Left cardiac atrium (tissue), 4 donors: ENCODE measurements at regions not wholly inside any gene's neighbourhood (a gene's known extent, or its start where the extent isn't known, plus 50 kb on each side); places are given as distances from the start of the nearest gene placed in this dataset.

Experiments used
- ATAC-seq, 2 donors: fragments of 200-7000 bp; cut with Tn5 transposase; one replicate each; pipeline ENCODE4 v1.9.1; 2020; ENCODE audit warnings: mild to moderate bottlenecking in 2 of 2, moderate library complexity in 2 of 2
- DNase-seq: peaks from one replicate; pipeline ENCODE4 v3.0.0-alpha.2; 2020
- intact Hi-C, 2 donors: fragments of 100-400 bp; cut with DNase I; formaldehyde crosslinking; loops; one replicate each; pipeline versions ENCODE4 v1.14.1 to v1.15.1; 2022 to 2023
- donor health status: DM: no; HTN: yes; CAD: no.
- donor health status: DM: no; HTN: yes; CAD: no; lungs with severe emphysema.
- donor health status: DM: yes; HTN: yes; CAD: no.
- donor health status: Dilated cardiomyopathy.

DNA sequence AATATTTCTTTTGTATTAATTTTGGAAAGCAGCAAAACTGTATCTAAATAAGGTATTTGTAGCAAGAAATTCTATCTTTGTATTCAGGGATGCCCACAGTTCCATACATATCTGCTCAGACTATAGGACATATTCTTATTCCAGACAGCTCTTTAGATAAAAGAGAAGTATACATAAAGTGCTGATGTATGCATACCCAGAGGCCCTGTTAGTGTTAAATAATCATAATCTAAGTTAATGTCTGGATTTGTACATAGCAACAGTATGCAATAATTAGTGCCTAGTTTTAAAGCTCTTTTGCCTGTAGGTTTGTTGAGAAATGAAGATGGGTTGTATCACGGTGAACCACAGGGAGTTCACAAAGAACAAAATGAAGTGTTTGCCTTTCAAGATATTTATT is 428.0 kb upstream of the RGPD4 start:
- ATAC-seq: no peak
- intact Hi-C loops: no loop called here
- DNase-seq: no peak

DNA sequence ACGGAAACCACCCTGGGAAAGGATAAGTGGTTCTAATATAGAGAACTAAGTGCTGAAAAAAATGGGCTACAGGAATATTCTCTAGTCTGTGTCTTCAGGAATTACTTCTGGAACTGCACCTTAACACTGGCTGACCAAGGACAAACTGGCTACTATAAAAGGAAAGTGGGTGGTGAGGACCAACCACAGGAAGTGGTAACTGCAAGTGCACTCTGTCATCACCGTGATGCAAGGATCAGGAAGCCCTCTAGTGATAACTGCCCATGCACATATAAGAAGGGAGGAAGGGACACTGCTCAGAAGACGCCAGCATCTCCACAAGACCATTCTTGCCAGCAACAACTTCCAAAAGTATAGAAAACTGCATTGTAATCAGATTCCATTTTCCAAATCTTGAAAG is 424.4 kb upstream of the RGPD4 start:
- intact Hi-C loops: no loop called here
- no peak for DNase-seq
- no peak for ATAC-seq

DNA sequence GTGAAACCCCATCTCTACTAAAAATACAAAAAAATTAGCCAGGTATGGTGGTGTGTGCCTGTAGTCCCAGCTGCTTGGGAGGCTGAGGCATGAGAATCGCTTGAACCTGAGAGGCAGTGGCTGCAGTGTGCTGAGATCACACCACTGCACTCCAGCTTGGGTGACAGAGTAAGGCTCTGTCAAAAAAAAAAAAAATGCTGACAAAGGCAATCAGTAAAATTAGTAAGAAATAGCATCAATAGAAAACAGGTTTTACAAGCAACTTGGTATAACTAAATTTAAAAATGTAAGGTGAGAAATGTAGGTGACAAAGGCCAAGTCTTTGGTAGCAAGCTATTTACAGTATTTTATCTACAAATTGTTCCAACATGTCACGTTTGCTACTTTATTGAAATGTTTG is 421.4 kb upstream of the RGPD4 start:
- DNase-seq: no peak

DNA sequence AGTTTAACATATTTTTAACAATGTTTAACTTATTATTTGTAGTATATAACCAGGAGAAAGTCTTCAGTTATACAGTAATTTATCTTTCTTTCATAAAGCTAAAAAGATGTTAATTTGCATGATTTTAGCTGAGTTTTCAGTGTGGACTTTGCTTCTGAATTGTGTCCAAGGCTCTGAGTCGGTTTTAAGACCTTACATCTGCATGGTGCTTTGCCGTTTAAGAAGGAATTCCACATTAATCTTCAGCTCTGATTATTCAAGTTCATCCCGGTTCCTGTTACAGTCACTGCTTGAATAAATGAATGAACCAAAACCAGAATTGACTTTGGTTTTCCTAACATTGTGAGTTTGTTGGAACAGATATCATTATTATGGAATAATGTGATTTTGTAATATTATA is 419.7 kb upstream of the RGPD4 start:
- intact Hi-C loops: no loop called here
- no peak for ATAC-seq
- no peak for DNase-seq

More for the DNA sequence above, 421.4 kb upstream of the RGPD4 start:
- ATAC-seq: no peak
- intact Hi-C loops: no loop called here

DNA sequence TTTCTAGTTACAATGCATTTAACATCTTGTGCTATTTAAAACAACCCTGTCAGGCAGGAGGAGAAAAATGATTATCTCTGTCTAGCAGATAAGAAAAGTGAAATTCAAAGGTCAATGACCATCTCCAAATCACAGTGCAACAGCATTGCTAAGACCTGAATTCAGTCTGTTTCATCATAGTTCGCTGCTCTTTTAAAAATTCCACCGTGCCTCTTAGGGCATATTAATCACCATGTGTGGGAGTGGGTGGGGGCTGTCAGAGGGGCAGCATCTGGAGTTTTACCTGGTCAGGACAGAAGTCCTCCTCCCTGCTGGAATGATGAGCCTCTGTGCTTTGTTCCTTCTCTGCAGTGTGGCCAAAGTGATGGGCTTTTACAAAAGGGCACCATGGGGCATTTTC is 418.7 kb upstream of the RGPD4 start:
- no peak for DNase-seq
- peak in 1 of 2 donors; percentile 77 for ATAC-seq
- intact Hi-C loops: no loop called here

DNA sequence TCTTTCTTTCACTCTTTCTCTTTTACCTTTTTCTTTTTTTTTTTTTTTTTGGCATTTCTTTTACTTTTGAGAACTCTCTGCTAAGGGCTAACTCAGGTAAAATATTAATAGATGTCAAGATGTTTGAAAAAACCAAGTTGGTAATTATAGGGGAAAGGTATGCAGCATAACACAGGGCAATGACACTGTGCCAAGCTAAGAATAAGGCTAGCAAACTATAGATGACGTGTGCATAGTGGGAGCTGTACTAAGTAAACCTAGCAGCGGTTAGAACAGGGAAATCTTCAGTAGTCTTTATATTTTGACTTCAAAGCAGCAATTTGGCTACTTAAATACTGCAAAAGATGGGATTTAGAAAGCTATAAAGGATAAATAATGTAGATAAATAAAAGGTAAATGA is 415.4 kb upstream of the RGPD4 start:
- intact Hi-C loops: no loop called here
- DNase-seq (no peak), ATAC-seq (no peak)

DNA sequence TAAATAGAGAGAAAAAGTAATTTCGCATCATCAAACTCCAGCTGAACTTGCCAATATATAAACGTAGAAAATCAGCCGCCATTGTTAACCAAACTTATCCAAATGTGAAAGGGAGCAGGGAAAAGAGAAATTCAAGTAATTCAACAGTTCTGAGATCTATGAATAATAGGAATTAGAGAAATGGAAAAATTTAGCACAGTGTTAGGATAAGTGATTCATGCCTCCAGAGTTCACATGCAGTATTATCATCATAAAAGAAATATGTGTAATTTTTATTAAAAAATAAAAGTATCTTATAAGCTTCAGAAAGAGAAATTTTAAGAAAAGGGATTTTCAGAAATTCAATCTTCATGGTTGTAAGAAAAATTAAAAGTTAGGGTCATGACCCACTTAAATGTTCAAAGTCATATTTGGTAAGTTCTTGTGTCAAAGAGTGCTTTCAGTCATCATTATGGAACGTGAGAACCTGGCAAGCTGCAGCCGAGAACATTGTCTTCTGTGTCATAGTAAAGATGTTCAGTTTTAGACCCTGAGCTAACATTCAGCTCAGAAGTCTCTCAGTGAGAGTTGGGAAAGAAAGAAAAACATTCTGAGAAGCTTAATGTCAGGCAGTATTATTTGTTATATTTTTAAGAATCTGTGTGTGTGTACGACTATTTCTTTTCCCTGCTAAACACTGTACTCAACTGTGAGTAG is 414.3 kb upstream of the RGPD4 start:
- peak in 1 of 2 donors; percentile 30 for ATAC-seq
- intact Hi-C loops: no loop called here

DNA sequence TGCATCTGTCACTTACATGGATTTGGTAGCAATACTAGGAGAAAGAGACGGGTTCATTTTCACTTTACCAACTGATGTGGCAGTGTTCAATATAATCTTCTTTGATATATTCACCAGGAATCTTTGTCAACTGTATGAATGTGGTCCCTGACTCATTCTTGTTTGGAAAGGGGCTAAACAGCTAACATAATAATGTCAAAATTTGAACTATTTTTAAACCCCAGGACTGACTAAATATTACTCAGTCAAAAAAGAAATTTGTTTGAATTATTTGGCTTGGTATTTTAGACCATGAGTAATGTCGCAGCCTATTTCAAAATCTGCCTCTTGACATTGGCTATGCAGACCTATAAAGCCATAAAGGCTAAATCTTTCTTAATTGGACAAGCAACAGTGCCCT is 413.7 kb upstream of the RGPD4 start:
- DNase-seq (no peak), ATAC-seq (peak in 1 of 2 donors; percentile 71)
- intact Hi-C loops: no loop called here

More for the DNA sequence above, 414.3 kb upstream of the RGPD4 start:
- no peak for DNase-seq

DNA sequence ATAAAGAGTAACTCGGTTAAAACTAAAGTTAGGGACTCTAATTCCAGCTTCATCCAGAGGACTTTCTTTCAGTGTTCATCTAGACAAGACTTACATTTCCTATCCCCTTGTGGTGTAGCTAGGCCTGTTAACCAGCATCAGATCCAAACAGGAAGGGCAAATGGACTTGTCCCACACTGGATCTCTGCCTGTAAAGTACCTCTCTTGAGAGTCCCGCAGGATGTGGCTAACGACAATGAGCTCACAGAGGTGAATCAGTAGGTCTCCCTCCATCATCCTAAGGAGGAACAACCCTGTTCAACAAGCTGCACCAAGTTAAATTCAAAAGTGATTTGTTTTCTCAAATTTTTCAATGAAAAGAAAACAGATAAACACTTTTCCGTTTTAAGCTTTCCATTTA is 412.3 kb upstream of the RGPD4 start:
- no peak for DNase-seq
- intact Hi-C loops: no loop called here
- ATAC-seq: no peak

DNA sequence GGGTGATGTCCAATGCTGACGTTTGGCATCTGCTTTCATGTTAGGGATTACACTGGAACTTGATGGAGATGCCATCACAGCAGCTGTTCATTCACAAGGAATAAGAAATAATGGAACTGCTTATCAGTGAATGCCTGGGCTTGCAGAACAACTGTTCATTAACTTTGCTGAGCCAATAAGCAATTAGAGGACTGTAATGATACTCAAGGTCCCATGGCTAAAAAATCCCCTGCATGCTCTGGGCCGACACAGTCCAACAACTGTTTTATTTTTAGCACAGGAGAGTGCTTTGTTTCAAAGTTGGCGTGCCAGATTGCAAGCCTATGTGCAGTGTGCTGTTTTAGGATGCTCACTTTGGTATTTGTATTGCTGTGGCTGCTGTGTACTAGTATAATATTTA is 408.0 kb upstream of the RGPD4 start:
- intact Hi-C loops: no loop called here
- DNase-seq: no peak
- peak; percentile 67 to 71 for ATAC-seq

DNA sequence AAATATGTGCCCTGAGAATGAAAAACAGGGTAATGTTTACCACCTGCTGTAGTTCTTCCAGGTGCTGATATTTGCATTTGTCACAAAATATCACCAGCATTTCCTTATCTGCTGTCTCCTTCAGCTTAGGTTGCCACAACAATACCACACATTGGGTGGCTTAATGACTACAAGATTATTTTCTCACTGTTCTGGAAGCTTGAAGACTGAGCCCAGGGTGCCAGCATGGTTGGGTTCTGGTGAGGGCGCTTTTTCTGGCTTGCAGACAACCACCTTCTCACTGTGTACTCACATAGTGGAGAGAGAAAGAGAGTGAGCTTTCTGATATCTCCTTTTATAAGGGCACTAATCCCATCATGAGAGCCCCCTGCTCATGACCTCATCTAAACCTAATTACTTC is 407.5 kb upstream of the RGPD4 start:
- ATAC-seq: no peak

DNA sequence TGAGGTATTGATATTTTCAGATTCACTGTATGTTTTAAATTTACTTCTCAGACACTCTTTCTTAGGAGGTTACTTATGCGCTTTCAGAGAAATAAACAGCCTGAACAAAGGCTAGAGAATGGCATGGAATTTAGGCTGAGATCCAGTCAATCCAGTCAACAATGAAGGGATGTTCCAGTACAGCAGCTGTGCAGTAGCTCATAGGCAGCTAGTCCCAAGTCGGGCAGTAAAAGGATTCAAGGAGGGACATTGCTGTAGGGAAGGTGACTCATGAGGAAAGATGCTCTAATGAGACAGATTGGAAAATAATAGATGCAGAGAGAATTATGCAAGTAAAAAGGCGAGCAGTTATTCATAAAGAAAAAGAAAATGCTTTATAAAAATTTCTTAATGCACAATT is 397.9 kb upstream of the RGPD4 start:
- ATAC-seq (no peak), DNase-seq (no peak)
- intact Hi-C loops: no loop called here

More for the DNA sequence above, 407.5 kb upstream of the RGPD4 start:
- DNase-seq: no peak
- intact Hi-C loops: no loop called here

DNA sequence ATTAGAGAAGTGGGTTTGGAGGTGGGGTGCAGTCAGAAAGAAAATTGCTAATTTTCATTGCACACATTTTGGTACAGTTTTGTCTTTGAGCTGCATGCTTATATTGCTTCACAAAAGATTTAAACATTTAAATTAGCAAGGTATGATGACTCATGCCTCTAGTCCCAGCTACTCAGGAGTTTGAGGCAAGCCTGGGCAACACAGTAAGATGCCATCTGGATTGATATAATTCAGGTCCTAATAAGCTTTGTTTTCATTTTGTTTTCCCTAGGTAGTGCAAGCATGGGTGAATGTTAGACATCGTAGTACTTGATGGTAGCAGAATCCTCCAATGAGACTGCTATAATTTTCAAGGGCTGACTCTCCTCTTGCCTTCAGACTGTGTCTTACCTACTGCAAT is 396.7 kb upstream of the RGPD4 start:
- intact Hi-C loops: no loop called here
- DNase-seq: no peak
- no peak for ATAC-seq

DNA sequence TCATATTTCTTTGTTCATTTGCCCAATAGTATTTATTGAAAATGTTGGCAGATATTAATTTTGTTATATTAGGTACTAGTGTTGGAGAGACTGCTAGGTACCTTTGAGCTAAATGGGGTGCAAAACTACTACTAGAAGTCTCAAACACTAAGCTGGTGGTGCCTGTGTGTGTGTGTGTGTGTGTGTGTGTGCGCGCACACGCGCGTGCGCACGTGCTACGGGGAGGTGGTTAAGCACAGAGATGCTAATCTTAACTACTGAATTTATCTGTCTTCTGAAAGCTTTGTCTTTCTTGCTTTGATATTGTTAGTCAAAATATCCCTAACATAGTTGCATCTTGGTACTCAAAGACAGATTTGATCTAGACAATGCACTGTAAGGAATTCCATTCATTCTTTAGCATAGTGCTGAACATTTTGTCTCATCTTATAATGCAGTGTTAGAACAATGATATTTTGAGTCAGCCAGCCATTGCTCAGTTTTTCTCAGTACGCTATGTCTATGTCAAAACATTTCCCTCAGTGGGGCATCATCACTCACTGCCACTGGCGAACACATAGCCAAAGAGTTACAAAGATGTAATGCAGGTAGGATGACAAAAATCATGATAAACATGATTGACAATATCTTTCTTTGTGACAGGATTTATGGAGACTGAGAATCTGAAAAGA is 396.0 kb upstream of the RGPD4 start:
- DNase-seq (no peak), ATAC-seq (no peak)

DNA sequence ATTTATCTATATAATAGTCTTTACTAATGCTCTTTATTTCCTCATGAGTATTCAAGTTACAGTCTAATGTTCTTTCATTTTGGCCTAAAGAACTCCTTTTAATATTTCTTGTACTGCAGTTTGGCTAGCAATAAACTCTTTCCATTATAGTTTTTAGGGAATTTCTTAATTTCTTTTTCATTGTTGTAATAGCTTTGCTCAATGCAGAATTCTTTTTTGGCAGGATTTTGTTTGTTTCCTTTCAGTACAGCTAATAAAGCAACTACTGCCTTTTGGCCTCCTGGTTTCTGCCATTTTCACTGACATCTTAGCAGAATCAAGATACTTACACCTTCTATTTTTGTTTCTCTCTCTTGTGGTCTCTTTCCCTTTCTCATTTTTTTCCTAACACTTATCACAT is 390.4 kb upstream of the RGPD4 start:
- DNase-seq (no peak), ATAC-seq (no peak)
- intact Hi-C loops: no loop called here

More for the DNA sequence above, 396.0 kb upstream of the RGPD4 start:
- intact Hi-C loops: no loop called here

DNA sequence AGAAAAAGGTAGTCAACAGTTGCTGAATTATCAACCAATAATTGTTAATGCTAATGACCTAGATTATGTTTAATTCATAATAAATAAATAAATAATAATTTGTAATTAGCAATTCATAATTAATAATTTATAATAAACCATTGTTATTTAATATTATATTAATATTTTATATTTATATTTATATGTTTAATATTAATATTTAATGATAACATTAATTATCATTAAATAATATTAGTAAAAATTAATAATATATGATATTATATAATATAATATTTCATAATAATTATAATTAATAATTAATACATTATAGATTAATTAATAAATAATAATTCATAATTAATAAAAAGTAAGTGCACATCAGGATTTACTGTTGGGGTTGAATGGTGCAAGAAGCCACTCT is 389.4 kb upstream of the RGPD4 start:
- intact Hi-C loops: no loop called here
- no peak for DNase-seq
- ATAC-seq: no peak

DNA sequence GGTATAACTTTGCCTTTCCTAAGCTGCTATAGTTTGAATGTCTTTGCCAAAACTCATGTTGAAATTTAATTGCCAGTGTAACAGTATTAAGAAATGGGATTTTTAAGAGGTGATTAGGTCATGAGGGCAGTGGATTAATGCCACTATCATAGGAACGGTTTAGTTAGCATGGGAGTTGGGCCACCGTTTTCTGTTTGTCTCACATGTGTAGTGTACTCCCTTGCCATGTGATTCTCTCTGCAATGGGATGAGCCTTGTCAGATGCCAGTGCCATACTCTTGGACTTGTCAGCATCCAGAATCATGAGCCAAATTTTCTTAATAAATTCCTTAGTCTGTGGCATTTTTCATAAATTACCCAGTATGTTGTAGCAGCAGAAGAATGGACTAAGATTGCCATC is 388.9 kb upstream of the RGPD4 start:
- intact Hi-C loops: no loop called here
- ATAC-seq: peak in 1 of 2 donors; percentile 63
- DNase-seq: no peak

DNA sequence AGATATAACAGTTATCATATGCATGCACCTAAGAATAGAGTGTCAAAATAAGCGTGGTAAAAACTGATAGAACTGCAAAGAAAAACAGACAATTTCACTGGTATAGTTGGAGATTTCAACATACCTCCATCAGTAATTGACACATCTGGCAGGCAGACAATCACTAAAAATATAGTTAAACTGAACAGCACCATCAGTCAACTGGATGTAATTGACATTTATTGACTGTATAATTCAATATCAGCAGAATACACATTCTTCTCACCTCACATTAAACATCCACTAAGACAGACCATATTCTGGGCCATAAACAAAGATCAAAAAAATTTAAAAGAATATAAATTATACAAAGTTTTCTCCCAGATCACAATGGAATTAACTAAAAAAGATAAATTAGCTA is 378.5 kb upstream of the RGPD4 start:
- no peak for DNase-seq

DNA sequence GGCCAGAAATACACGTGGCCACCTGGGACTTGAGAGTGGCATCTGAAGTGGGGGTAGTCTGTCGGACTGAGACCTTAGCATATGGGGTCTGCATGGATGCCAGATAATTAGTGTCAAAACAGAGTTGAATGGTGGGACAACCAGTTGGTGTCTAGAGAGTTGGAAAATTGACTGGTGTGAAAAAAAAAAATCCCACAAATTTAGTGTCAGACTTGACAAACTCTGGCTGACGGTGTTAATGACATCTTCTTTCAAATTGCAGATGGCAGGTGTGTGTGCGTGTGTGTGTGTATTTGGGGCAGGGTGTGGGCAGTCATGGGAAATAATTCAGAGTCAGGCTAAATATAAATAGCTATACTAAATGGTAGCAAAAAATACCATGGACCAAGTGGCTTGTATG is 365.4 kb upstream of the RGPD4 start:
- DNase-seq: no peak
- ATAC-seq: no peak
- intact Hi-C loops: no loop called here

More for the DNA sequence above, 378.5 kb upstream of the RGPD4 start:
- intact Hi-C loops: no loop called here
- no peak for ATAC-seq

DNA sequence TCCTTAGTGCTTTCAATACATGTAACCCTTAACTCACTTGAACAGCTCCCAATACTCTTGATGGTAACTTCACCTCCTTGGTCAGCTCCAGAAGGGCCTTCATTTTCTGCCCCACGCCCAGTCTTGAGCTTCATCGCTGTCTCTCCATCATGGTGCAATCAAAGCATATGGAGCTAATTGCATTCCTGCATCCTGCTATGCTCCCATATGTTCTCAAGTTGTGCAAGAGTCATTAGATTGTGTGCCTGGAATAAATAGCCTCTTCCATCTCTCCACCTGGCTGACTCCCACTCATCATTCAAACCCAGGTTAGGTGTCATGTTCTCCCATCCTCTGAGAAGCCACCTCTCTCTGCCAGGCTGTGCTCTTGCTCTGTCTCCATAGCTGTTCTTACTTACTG is 364.5 kb upstream of the RGPD4 start:
- no peak for DNase-seq
- no peak for ATAC-seq
- intact Hi-C loops: no loop called here

DNA sequence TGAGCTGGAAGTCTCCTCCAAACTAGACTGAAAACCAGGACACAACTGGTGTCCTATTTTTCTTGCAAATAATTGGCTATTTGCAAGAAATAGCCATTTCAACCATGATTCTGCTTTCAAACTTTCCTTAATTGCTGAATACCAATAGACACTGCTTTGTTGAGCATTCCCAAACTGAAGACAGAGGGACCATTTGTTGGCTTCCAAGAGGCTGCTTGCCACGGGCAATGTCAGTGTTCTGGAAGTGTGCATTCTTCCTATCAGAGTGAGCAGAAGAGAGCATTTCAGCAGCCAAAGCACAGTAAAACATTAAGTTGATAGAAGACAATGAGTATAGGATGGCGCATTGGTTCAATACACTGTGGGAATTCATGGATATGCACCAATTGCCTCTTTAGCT is 360.5 kb upstream of the RGPD4 start:
- DNase-seq: no peak
- no peak for ATAC-seq
- intact Hi-C loops: no loop called here
